NCI-H2196 treated with DMSO at 0.1 percent for 48 hours (cell line): ENCODE measurements at regions not wholly inside any gene's neighbourhood (a gene's known extent, or its start where the extent isn't known, plus 50 kb on each side); places are given as distances from the start of the nearest gene placed in this dataset.
"Not testable (repeated sequence)": the region's sequence is repeated elsewhere in the genome, so short reads cannot be mapped to it uniquely, and the experiment has no call there.

Experiments
- DNase-seq: peaks from one replicate; lab custom pipeline; 2025; ENCODE audit not compliant: unreplicated experiment; lab: John Stamatoyannopoulos, UW

DNA sequence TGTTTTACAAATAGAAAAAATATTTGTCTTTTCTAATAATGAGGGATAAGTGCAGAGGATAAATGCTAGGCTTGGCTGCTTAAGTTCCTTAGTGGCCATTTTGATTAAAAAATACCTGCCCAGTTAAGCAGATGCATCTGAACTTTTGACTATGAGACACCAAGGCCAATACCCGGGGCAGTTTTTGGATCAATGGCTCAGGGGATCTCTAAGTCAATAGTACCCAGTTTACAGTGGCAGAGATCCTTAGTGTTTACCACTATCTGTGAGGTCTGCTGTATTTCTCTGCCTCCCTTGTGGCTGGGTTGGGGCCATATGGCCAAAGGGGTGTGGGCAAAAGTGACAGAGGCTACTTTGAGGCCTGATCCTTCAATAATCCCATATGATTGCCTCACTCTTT is 184.5 kb upstream of the MAST4 start:
- DNase-seq: no peak

DNA sequence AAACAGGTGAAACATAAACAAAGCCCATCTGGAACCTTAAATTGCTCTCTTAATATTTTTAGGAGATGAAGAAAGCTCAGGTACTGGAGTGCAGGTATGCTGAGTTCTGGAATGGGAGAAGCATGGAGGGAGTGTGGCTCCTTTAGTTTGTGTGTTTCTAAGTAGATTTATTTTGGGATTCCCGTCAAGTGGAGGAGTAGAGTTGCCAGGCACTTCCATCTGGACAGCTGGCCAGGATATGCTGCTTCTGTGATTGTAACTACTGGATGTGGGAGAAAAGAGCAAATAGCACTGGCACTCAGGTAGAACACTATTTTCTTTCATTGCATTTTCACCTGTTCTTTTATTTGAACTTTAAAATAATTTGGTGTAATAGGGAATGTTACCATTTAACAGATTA is 182.3 kb upstream of the MAST4 start:
- no peak for DNase-seq

DNA sequence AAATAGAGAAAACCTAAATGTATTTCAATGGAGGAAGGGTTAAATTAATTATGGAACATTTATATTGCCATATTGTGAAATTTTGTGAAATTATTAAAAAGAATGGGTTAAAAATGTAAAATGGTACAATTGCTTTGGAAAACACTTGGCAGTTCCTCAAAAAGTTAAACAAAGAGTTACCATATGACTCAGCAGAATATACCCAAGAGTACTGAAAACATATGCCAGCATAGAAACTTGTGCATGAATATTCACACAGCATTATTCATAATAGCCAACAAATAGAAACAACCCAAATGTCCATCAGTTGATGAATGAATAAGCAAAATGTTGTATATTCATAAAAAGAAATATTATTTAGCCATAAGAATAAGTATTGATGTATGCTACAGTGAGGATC is 181.0 kb upstream of the MAST4 start:
- DNase-seq: no peak

DNA sequence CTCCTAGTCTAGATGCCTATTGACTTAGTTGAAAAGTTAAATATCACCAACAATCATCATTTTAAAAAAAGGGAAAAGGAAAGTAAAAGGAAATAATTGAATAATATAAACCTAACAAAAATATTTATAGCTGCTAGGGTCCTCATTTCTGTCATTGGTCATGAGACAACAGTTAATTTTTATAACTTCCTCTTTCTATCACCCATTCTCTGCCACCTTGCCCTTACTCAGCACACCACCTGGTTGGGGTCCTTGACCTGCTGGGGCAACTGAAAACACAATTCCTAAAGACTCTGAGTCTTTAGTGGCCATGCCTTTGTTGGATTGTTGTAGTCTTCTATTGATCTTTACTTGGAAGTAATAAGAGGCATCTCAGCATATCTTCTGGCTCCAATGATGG is 179.5 kb upstream of the MAST4 start:
- no peak for DNase-seq

GRCh38 chr5:66417781-66418180 is 178.4 kb upstream of the MAST4 start:
- DNase-seq: no peak

DNA sequence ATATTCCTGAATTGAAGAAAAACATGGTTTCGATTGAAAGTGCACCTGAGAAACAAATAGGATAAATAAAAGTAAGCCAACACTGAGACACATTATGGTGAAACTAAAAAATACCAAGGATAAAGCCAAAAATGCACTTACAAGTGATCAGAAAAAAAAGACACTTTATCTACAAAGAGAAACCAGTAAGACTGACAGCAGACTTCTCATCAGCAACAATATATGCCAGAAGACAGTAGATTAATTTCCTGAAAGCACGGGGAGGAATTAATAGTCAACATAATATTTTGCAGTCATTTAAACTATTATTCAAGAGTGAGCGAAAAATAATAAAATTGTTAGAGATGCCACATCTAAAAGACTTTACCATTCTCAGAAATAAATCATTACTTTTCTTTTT is 172.7 kb upstream of the MAST4 start:
- DNase-seq: no peak

DNA sequence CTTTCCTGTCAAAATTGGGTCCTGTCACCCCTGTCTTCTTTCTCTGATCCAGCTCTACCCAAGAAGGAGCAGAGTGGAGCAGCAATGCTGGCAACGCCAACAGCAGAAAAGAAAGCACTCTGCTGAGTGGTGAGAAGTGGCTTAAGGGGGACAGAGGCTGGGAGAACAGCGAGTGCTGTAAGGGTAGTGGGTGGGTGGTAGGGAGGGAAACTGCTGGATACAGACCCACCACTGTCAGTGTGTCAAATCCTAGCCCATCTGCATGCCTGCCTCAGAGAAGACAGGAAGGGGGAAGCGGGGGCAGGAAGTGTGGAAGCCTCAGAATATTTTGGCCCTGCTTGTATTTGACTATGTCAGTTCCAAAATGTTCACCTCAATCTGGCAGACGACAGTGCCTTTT is 170.4 kb upstream of the MAST4 start:
- no peak for DNase-seq

DNA sequence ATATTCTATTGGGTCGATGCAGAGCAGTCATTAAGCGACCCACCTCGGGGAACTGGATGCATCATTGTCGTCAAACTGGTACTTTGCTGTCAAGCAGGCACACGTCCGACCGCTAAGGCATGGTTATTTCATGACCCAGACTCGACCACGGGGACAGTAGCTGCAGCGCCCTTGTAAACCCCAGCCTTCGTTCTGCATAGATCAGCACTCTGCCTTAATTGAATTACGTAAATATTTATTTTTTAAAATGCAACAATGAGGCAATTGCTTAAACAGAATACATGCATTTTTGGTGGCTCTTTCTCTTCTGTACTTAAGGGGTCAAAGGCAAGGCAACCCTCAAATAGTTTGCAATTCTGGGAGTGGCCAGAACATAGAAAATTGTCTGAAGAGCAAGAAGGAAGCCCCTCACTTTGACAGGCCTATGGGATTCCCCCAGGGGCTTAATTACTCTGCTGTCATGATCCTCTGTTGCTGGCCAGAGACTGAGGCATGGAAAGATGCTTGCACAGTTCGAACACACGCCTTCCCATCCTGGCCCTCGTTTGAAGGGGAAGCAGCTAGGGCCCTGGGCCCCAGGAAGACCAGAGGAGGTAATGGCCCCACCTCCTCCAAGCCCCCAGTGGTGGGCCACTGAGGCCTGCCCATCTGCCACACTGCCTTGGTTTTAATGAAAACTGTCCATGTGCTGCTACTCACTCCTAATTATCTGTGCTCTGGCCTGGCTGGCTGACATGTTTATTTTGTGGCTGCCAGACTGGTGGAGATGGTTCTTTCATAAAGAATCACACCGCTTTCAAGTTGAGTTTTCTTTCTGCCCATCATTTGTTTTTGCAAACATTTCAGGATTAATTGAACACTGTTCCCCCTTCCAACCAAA is 169.7 kb upstream of the MAST4 start:
- DNase-seq: no peak

GRCh38 chr5:66427139-66427442 is 169.1 kb upstream of the MAST4 start:
- no peak for DNase-seq

DNA sequence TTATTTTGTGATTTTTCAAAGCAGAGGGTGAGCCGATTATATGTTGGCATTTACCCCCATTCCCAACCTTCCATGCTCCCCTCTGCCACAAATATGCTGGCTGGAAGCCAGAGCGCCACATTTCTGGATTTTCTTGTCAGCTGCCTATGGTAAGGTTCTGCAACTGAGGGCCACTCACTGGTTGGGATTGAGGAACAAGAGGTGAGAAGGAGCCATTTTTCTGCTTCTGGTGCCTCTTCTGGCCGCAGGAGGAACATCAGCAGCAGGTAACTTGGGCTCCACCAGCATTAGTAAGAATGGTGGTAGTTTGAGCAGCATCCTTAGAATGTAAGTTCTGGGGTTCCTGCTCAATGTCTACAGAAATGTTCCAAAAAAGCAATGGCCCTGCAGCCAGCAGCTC is 159.5 kb upstream of the MAST4 start:
- no peak for DNase-seq

- DNase-seq: no peak
Measured at GRCh38 chr5:66438087-66438486, 158.1 kb upstream of the MAST4 start.

- no peak for DNase-seq
Measured at GRCh38 chr5:66438696-66439095, 157.5 kb upstream of the MAST4 start.

DNA sequence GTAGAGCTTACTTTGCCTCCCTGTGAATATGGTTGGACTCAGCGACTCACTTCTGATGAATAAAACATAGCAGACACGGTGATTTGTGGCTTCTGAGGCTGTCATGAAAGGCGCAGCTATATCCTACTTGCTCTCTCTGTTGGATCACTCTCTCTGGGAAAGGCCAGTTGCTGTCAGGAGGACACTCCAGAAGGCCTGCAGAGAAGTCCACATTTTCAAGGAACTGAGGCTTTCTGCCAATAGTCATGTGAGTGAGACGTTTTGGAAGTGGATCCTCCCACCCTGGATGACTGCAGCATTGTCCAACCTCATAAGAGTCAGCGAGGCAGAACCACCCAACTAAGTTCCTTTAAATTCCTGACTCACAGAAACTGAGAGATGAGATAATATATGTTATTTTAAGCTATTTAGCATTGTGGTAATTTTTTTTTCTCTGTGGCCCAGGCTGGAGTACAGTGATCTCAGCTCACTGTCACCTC is 156.0 kb upstream of the MAST4 start:
- DNase-seq: no peak

DNA sequence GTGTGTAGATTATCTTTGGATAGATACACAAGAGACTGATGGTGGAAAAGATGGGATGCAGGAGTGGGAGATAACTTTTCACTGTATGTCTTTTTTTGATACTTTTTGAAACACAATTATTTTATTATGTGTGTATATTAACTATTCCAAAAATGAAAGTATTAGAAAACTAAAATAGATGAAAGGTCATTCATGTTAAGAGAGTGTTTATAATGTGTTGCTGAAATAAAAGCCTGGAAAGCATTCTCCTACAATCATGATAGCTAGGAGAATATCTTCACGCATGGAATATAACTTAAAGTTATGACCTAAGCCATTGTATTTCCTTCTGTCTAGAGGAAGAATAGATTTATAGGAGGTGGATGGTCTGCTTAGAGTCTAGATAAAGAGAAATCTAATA is 154.8 kb upstream of the MAST4 start:
- no peak for DNase-seq

DNA sequence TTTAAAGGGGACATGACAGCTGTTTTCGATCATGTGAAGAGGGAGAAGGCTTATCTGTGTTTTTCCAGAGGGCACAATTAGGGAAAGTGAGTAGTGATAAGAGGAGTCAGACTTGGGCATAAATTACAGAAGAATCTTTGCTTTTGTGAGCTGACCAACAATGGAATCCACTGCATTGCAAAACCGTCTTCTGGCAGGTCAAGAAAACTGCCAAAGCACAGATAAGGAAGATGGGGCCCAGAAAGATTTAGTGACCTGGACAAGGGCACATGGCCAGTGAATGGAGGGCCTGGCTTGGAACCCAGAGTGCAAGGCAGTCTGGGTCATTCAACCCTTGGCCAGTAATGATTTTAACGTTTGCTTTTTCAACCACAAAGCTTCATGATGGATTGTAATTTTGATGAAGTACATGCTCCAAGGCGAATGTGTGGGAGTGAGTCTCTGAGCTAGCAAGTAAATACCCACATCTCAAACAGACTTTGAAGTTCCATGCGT is 153.2 kb upstream of the MAST4 start:
- no peak for DNase-seq

- no peak for DNase-seq
Measured at GRCh38 chr5:66443462-66444130, 152.6 kb upstream of the MAST4 start.

- DNase-seq: not testable (repeated sequence)
Measured at GRCh38 chr5:66448070-66448469, 148.1 kb upstream of the MAST4 start.

DNA sequence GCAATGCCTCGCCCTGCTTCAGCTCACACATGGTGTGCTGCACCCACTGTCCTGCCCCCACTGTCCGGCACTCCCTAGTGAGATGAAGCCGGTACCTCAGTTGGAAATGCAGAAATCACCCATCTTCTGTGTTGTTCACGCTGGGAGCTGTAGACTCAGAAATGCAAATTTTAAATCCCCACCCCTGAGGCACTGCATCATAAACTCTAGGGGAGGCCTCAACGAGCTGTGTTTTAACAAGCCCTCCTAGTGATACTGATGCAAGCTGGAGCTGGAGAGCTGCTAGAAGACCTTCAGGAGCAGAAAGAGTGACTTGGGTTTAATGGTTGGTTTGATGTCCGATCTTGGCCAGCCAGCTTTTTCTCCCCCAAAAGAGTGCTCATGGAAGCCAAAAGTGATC is 146.0 kb upstream of the MAST4 start:
- DNase-seq: no peak

GRCh38 chr5:66450988-66451387 is 145.2 kb upstream of the MAST4 start:
- DNase-seq: no peak

GRCh38 chr5:66452109-66452508 is 144.1 kb upstream of the MAST4 start:
- DNase-seq: no peak

- no peak for DNase-seq
Measured at GRCh38 chr5:66454186-66455078, 141.8 kb upstream of the MAST4 start.
